GM12878 (cell line): ENCODE measurements at regions not wholly inside any gene's neighbourhood (a gene's known extent, or its start where the extent isn't known, plus 50 kb on each side); places are given as distances from the start of the nearest gene placed in this dataset.

Experiments
- ATAC-seq: fragments of 200-7000 bp; cut with Tn5 transposase; 3 replicates; pipeline ENCODE4 v1.9.1; 2020; ENCODE audit warnings: mild to moderate bottlenecking, moderate library complexity
- BruUV-seq: library from RNA; stranded (reverse); fragments of 400-500 nt; replicated peaks from 2 replicates; lab custom pipeline; 2021; lab: Mats Ljungman, UMichigan
- CTCF ChIA-PET: fragments of 300-600 bp; sonication (Branson Sonifier 250); formaldehyde crosslinking; extraction: SDS; loops from one replicate; lab custom pipeline; 2021; ENCODE audit warnings: inconsistent platforms; lab: Yijun Ruan, JAX
- POLR2A ChIA-PET: fragments of 350-600 bp; formaldehyde crosslinking; extraction: SDS; loops from one replicate; lab custom pipeline; 2021; ENCODE audit warnings: inconsistent platforms; lab: Charles Lee
- RAD21 ChIA-PET: fragments of 300-600 bp; sonication (Branson Sonifier 250); formaldehyde crosslinking; loops from one replicate; lab custom pipeline; 2023; ENCODE audit warnings: antibody characterized with exemption; ENCODE audit not compliant: unreplicated experiment; lab: Charles Lee
- SMC1A ChIA-PET: fragments of 300-600 bp; sonication (Branson Sonifier 250); formaldehyde crosslinking; loops from one replicate; lab custom pipeline; 2023; ENCODE audit not compliant: unreplicated experiment, uncharacterized antibody; lab: Charles Lee
- DNase-seq: peaks from one replicate; pipeline ENCODE4 v3.0.0-alpha.2; 2011; ENCODE audit warnings: low read depth, low spot score
- FAIRE-seq: peaks from 3 replicates; lab custom pipeline; 2011; peaks lifted over from hg19 to GRCh38; lab: Jason Lieb, UNC
- H2AFZ ChIP-seq: 2 replicates; pipeline ENCODE4 v1.6.0; 2011; ENCODE audit warnings: low read depth, low read length, control low read depth; ENCODE audit not compliant: control insufficient read depth
- H3K27ac ChIP-seq: 2 replicates; pipeline ENCODE4 v1.5.1; 2011; ENCODE audit warnings: control low read depth; ENCODE audit not compliant: control insufficient read depth, insufficient read depth
- H3K27me3 ChIP-seq, 2 experiments: replicated peaks in 1 of 2; 2 replicates each; pipeline versions ENCODE4 v1.6.0 to v1.6.1; 2011; ENCODE audit warnings: low read length in 1 of 2; ENCODE audit not compliant: control insufficient read depth in 2 of 2, insufficient read depth in 2 of 2
- H3K36me3 ChIP-seq, 2 experiments: 2 replicates each; pipeline ENCODE4 v1.5.1; 2011; ENCODE audit warnings: low read length in 1 of 2; ENCODE audit not compliant: control insufficient read depth in 2 of 2, insufficient read depth in 2 of 2
- H3K4me1 ChIP-seq: 2 replicates; pipeline ENCODE4 v1.6.1; 2011; ENCODE audit warnings: mild to moderate bottlenecking, low read length, moderate library complexity, mixed read lengths; ENCODE audit not compliant: control insufficient read depth, insufficient read depth
- H3K4me2 ChIP-seq: 2 replicates; pipeline ENCODE4 v1.6.0; 2011; ENCODE audit warnings: control low read depth; ENCODE audit not compliant: control insufficient read depth, insufficient read depth
- H3K4me3 ChIP-seq: fragments of 200-600 bp; sonication (generic); 2 replicates; pipeline ENCODE4 v1.5.1; 2016
- H3K79me2 ChIP-seq: 2 replicates; pipeline ENCODE4 v1.6.0; 2011; ENCODE audit warnings: low read length; ENCODE audit not compliant: control insufficient read depth, insufficient read depth
- H3K9ac ChIP-seq: 2 replicates; pipeline ENCODE4 v1.8.0; 2011; ENCODE audit warnings: low read length, control low read depth, mixed read lengths; ENCODE audit not compliant: control insufficient read depth, insufficient read depth
- H3K9me3 ChIP-seq: replicated peaks from 3 replicates; pipeline ENCODE4 v1.5.1; 2011; ENCODE audit warnings: mild to moderate bottlenecking, low read length; ENCODE audit not compliant: control insufficient read depth, insufficient read depth
- H4K20me1 ChIP-seq: 2 replicates; pipeline ENCODE4 v1.6.0; 2011; ENCODE audit not compliant: control insufficient read depth, insufficient read depth
- ASH2L ChIP-seq: fragments of 300-600, 200-600 bp; sonication (generic); IDR thresholded peaks from 2 replicates; pipeline ENCODE4 v1.6.1; 2017; ENCODE audit warnings: low read depth, mild to moderate bottlenecking, borderline replicate concordance
- ATF2 ChIP-seq: IDR thresholded peaks from 2 replicates; pipeline ENCODE4 v1.6.1; 2012; ENCODE audit warnings: low read length, inconsistent platforms
- BMI1 ChIP-seq: fragments of 450-650 bp; IDR thresholded peaks from 2 replicates; pipeline ENCODE4 v1.6.1; 2016; ENCODE audit warnings: mild to moderate bottlenecking, moderate library complexity, borderline replicate concordance
- BRCA1 ChIP-seq: IDR thresholded peaks from 2 replicates; pipeline ENCODE4 v1.6.1; 2011; ENCODE audit warnings: low read depth, low read length, improper control_type of control experiment
- CEBPB ChIP-seq, 2 experiments: fragments of 150-350 bp in 1 of 2; IDR thresholded peaks; 2 replicates each; pipeline ENCODE4 v1.6.1; 2012 to 2014; ENCODE audit warnings: low read depth in 2 of 2, low read length in 2 of 2, borderline replicate concordance in 1 of 2, inconsistent platforms in 1 of 2
- CHD2 ChIP-seq: IDR thresholded peaks from 2 replicates; pipeline ENCODE4 v1.6.1; 2011; ENCODE audit warnings: low read depth, low read length, improper control_type of control experiment, borderline replicate concordance
- CHD4 ChIP-seq: fragments of 200-600 bp; sonication (generic); IDR thresholded peaks from 2 replicates; pipeline ENCODE4 v1.6.1; 2016; ENCODE audit warnings: mild to moderate bottlenecking
- ETV6 ChIP-seq, 2 experiments: fragments of 450-650 bp in 1 of 2; IDR thresholded peaks in 1 of 2; conservative IDR thresholded peaks in 1 of 2; 2 replicates each; pipeline ENCODE4 v1.6.1; 2014; ENCODE audit warnings: antibody characterized with exemption in 1 of 2, borderline replicate concordance in 1 of 2, low read depth in 1 of 2, mild to moderate bottlenecking in 1 of 2, moderate library complexity in 1 of 2
- FOS ChIP-seq: IDR thresholded peaks from 3 replicates; pipeline ENCODE4 v1.6.1; 2011; ENCODE audit warnings: borderline replicate concordance; ENCODE audit not compliant: insufficient read length; ENCODE audit errors: extremely low read depth
- IKZF2 ChIP-seq, 2 experiments: fragments of 450-650 bp; IDR thresholded peaks; 2 replicates each; pipeline ENCODE4 v1.6.1; 2017; ENCODE audit warnings: mild to moderate bottlenecking in 2 of 2, moderate library complexity in 2 of 2
- POLR2AphosphoS5 ChIP-seq: IDR thresholded peaks from 2 replicates; pipeline ENCODE4 v1.6.1; 2011; ENCODE audit warnings: mild to moderate bottlenecking, low read length, inconsistent platforms
- RUNX3 ChIP-seq: IDR thresholded peaks from 2 replicates; pipeline ENCODE4 v1.6.1; 2012; ENCODE audit warnings: low read length, inconsistent platforms
- ZZZ3 ChIP-seq: IDR thresholded peaks from 2 replicates; pipeline ENCODE4 v1.6.1; 2011; ENCODE audit warnings: low read depth; ENCODE audit not compliant: control insufficient read depth, insufficient read length
- WGBS: methylation state at CpG from one replicate; pipeline ENCODE4 v1.1.6; 2016; ENCODE audit warnings: low lambda C conversion rate; ENCODE audit not compliant: insufficient replicate concordance, insufficient coverage; ENCODE audit errors: missing lambda C conversion rate; 5-methylcytosine and 5-hydroxymethylcytosine counted together
- in situ Hi-C: fragments of 300-500 bp; cut with MboI; formaldehyde crosslinking; loops from 9 replicates; pipeline ENCODE4 v1.14.3; 2018; ENCODE audit warnings: mixed read lengths
- intact Hi-C: fragments of 100-400 bp; cut with micrococcal nuclease; formaldehyde crosslinking; loops from one replicate; pipeline ENCODE4 v1.14.2; 2022; ENCODE audit not compliant: unreplicated experiment
- TF ChIP-seq, protein P1 (sequence below): fragments of 450-650 bp; IDR thresholded peaks from 2 replicates; pipeline ENCODE4 v1.6.1; 2017; ENCODE audit warnings: mild to moderate bottlenecking, moderate library complexity

DNA sequence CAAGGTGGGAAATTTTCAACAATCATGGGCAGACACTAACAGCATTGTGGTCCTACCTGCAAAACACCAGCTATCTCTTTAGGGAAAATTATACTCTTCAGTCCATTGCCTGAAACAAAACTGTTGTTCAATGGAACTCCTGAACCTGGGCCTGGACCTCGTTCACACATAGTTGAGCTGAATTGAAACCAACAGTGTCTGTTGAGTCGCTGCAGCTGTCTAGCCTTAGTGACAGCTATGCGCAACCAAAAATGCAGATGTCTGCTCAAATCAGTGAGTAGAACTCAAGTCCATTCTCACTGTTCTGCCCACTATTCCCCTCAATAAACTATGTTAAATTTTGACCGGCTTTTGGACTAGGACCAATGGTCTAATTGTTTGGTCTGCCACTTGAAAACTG, 286.2 kb downstream of the TFAP2A start:
- BruUV-seq = no TSS peak
- Histone ChIP-seq H3K79me2 (no peaks in the 10 kb centered on the region), H3K36me3 (no peaks in the 10 kb centered on the region), H3K4me2 (no peak overlapping the region), H3K4me3 (no peak overlapping the region), H2AFZ (no peak overlapping the region), H3K4me1 (no peaks in the 10 kb centered on the region), H4K20me1 (no peaks in the 10 kb centered on the region), H3K9me3 (no peaks in the 10 kb centered on the region), H3K9ac (no peak overlapping the region), H3K27me3 (peaks cover 0 to 4% of the 10 kb centered on the region in 2 experiments; a peak in 2 of 4 replicates), H3K27ac (no peak overlapping the region)
- POLR2A ChIA-PET = no interaction called here
- SMC1A ChIA-PET = interaction anchor here (1.5 kb wide), 1 partner anchor 13 kb away, joined by 5 read pairs; no protein-coding TSS in a partner anchor
- RAD21 ChIA-PET = no interaction called here
- TF ChIP-seq ETV6 (conservative IDR thresholded peaks at IDR 0.05 in 1 of 2, IDR thresholded peaks at IDR 0.05 in 1 of 2; ENCODE audit: borderline replicate concordance in 1 of 2, low read depth in 1 of 2) (no peak), ATF2 (no peak), FOS (no peak), CEBPB (IDR thresholded peaks at IDR 0.05; ENCODE audit: borderline replicate concordance in 1 of 2, low read depth in 2 of 2, low read length in 2 of 2) (no peak), BRCA1 (no peak), ASH2L (no peak), IKZF2 (IDR thresholded peaks at IDR 0.05) (no peak), CHD2 (no peak), ZZZ3 (no peak), POLR2AphosphoS5 (no peak), BMI1 (no peak), RUNX3 (no peak), CHD4 (no peak)
- TF ChIP-seq, protein P1, sequence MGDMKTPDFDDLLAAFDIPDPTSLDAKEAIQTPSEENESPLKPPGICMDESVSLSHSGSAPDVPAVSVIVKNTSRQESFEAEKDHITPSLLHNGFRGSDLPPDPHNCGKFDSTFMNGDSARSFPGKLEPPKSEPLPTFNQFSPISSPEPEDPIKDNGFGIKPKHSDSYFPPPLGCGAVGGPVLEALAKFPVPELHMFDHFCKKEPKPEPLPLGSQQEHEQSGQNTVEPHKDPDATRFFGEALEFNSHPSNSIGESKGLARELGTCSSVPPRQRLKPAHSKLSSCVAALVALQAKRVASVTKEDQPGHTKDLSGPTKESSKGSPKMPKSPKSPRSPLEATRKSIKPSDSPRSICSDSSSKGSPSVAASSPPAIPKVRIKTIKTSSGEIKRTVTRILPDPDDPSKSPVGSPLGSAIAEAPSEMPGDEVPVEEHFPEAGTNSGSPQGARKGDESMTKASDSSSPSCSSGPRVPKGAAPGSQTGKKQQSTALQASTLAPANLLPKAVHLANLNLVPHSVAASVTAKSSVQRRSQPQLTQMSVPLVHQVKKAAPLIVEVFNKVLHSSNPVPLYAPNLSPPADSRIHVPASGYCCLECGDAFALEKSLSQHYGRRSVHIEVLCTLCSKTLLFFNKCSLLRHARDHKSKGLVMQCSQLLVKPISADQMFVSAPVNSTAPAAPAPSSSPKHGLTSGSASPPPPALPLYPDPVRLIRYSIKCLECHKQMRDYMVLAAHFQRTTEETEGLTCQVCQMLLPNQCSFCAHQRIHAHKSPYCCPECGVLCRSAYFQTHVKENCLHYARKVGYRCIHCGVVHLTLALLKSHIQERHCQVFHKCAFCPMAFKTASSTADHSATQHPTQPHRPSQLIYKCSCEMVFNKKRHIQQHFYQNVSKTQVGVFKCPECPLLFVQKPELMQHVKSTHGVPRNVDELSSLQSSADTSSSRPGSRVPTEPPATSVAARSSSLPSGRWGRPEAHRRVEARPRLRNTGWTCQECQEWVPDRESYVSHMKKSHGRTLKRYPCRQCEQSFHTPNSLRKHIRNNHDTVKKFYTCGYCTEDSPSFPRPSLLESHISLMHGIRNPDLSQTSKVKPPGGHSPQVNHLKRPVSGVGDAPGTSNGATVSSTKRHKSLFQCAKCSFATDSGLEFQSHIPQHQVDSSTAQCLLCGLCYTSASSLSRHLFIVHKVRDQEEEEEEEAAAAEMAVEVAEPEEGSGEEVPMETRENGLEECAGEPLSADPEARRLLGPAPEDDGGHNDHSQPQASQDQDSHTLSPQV = no peak
- DNase-seq = no peak
- WGBS = 35% methylated on average over 4 of the region's 4 CpGs
- CTCF ChIA-PET = no interaction called here
- in situ Hi-C loops (no loop called here), intact Hi-C loops (no loop called here)
- no peak for FAIRE-seq
- ATAC-seq = no peak
